HG03378 (cell line): ENCODE measurements at regions not wholly inside any gene's neighbourhood (a gene's known extent, or its start where the extent isn't known, plus 50 kb on each side); places are given as distances from the start of the nearest gene placed in this dataset.
"Not testable (repeated sequence)": the region's sequence is repeated elsewhere in the genome, so short reads cannot be mapped to it uniquely, and the experiment has no call there.

Source experiments
- ATAC-seq: cut with Tn5 transposase; IDR thresholded peaks from one replicate; pipeline ENCODE4 v1.9.1; 2021; ENCODE audit warnings: mild to moderate bottlenecking, moderate library complexity; ENCODE audit not compliant: unreplicated experiment

GRCh38 chr14:82029038-82029437 lies 495.4 kb upstream of the SEL1L start:
- no peak for ATAC-seq

GRCh38 chr14:82035397-82035796 lies 501.7 kb upstream of the SEL1L start:
- ATAC-seq: no peak

GRCh38 chr14:82038066-82038465 lies 504.4 kb upstream of the SEL1L start:
- ATAC-seq: not testable (repeated sequence)

GRCh38 chr14:82045339-82045738 lies 511.7 kb upstream of the SEL1L start:
- ATAC-seq: no peak

- peak; percentile 80 for ATAC-seq
Observed at GRCh38 chr14:82046512-82047226, 513.0 kb upstream of the SEL1L start.

GRCh38 chr14:82047777-82048470 lies 514.3 kb upstream of the SEL1L start:
- peak; percentile 46 for ATAC-seq

GRCh38 chr14:82052778-82053177 lies 519.1 kb upstream of the SEL1L start:
- no peak for ATAC-seq

- ATAC-seq: no peak
Observed at GRCh38 chr14:82055515-82056115, 522.0 kb upstream of the SEL1L start.

- no peak for ATAC-seq
Observed at GRCh38 chr14:82060219-82060618, 526.6 kb upstream of the SEL1L start.

DNA sequence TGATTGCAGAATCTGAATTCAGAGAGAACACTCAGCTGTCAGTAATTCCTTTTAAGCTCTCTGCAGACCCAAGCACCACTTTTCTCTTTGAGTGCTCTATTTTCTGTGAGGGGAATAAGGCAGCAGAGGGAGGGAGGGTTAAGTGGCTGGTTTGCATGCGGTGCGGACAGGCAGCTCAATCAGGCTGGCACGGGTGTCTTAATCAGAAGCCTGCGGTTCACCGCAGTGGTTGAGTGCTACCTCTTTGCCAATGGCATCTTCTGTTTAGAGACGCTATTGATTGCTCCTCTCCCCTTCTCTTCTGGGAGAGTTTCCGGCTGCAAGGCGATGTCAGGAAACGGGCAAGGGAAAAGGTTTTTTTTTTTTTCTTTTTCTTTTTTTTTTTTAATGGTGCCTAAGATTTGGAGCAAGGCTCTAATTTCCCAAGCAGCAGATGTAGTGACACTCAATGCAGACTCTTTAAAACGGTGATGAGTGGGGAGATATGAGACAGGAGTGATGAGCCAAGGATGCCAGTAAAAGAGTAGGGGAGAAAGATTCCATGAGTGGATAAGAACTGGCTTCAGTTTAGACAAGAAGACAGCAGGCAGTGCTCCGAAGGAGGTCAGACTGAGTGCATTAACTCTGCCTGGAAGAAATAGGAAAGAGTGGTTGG lies 533.7 kb upstream of the SEL1L start:
- no peak for ATAC-seq

GRCh38 chr14:82070040-82070439 lies 536.4 kb upstream of the SEL1L start:
- ATAC-seq: no peak

- ATAC-seq: no peak
Observed at GRCh38 chr14:82070753-82071152, 537.1 kb upstream of the SEL1L start.

GRCh38 chr14:82073547-82073946 lies 539.9 kb upstream of the SEL1L start:
- no peak for ATAC-seq

- no peak for ATAC-seq
Observed at GRCh38 chr14:82075566-82075965, 541.9 kb upstream of the SEL1L start.

DNA sequence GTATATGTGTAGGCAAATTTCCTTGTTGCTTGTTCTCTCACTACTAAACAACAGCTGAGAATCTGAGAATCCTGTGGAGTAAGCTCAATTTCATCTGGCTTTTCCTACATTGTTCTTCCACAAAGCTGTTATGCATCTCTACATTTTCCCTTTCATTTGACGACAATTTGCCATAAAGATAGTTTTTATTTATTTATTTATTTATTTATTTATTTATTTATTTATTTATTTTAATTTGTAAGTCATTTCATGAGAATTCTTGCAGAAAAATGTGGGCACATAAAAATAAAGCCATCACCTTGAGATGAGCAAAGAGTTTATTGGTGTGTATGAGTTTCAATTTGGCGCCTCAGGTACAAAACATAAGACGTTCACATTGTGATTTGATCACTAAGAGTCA lies 545.9 kb upstream of the SEL1L start:
- no peak for ATAC-seq

DNA sequence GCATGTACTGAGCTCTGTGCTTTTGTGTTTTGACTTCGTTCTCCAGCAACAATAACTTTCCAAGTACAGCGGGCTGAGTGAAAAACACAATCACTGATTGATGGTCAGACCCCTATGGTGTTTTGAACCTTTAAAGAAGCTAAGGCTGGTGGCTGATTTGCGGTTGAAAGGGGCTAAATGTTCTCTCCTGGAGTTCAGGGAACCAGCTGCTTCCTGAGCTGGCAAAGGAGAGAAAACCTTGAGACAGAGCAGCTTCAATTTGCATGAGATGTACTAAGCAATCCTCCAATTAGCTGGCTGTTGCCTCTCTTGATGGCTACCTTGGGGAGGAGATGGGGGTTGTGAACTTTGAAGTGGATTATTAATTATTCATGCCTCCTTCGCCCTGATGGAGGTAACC lies 546.7 kb upstream of the SEL1L start:
- ATAC-seq: no peak

DNA sequence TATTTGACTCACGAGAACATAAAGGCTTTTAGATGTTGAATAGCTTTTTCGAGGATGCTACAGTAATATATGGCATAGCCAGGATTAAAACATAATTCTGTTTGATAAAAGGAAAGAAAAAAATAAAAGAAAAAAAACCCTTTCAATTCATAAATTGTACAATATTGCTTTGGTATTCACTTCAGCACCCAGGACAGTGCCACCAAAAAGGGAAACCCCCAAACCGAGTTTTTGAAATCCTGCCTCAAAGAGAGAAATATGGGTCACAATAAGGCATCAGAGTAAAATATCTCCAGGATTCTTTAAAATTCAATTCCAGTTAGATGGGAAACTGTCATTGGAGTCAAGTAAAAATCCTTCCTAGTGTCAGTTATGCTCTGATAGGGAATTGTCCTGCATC lies 551.2 kb upstream of the SEL1L start:
- no peak for ATAC-seq

GRCh38 chr14:82091097-82091496 lies 557.4 kb upstream of the SEL1L start:
- ATAC-seq: no peak

- no peak for ATAC-seq
Observed at GRCh38 chr14:82094829-82095345, 561.2 kb upstream of the SEL1L start.

- ATAC-seq: no peak
Observed at GRCh38 chr14:82104013-82104412, 570.4 kb upstream of the SEL1L start.

- ATAC-seq: no peak
Observed at GRCh38 chr14:82112210-82112839, 578.7 kb upstream of the SEL1L start.
